Activated naive CD4-positive, alpha-beta T cell treated with anti-CD3 and anti-CD28 coated beads for 36 hours (primary cell): ENCODE measurements at regions not wholly inside any gene's neighbourhood (a gene's known extent, or its start where the extent isn't known, plus 50 kb on each side); places are given as distances from the start of the nearest gene placed in this dataset.
"Not testable (repeated sequence)": the region's sequence is repeated elsewhere in the genome, so short reads cannot be mapped to it uniquely, and the experiment has no call there.

Experiments
- CTCF ChIA-PET: fragments of 350-600 bp; sonication (Branson Sonifier 250); formaldehyde crosslinking; loops from one replicate; lab custom pipeline; 2021; ENCODE audit warnings: antibody characterized with exemption; lab: Charles Lee
- DNase-seq: peaks from one replicate; pipeline ENCODE4 v3.0.0-alpha.2; 2020
- H3K27ac Mint-ChIP-seq: one replicate; pipeline ENCODE4 v1.8.0; 2021; ENCODE audit warnings: mild to moderate bottlenecking, mixed read lengths
- H3K27me3 Mint-ChIP-seq: one replicate; pipeline ENCODE4 v1.8.0; 2021; ENCODE audit warnings: low read depth, mixed read lengths
- H3K36me3 Mint-ChIP-seq: one replicate; pipeline ENCODE4 v1.8.0; 2021; ENCODE audit warnings: low read depth, mixed read lengths
- H3K4me1 Mint-ChIP-seq: one replicate; pipeline ENCODE4 v1.8.0; 2021; ENCODE audit warnings: low read depth, mixed read lengths
- H3K4me3 Mint-ChIP-seq: one replicate; pipeline ENCODE4 v1.8.0; 2021; ENCODE audit warnings: mild to moderate bottlenecking, moderate library complexity, mixed read lengths
- H3K9me3 Mint-ChIP-seq: one replicate; pipeline ENCODE4 v1.8.0; 2021; ENCODE audit warnings: mixed read lengths
- intact Hi-C: fragments of 100-400 bp; cut with micrococcal nuclease; formaldehyde crosslinking; loops from one replicate; pipeline ENCODE4 v1.15.1; 2023

DNA sequence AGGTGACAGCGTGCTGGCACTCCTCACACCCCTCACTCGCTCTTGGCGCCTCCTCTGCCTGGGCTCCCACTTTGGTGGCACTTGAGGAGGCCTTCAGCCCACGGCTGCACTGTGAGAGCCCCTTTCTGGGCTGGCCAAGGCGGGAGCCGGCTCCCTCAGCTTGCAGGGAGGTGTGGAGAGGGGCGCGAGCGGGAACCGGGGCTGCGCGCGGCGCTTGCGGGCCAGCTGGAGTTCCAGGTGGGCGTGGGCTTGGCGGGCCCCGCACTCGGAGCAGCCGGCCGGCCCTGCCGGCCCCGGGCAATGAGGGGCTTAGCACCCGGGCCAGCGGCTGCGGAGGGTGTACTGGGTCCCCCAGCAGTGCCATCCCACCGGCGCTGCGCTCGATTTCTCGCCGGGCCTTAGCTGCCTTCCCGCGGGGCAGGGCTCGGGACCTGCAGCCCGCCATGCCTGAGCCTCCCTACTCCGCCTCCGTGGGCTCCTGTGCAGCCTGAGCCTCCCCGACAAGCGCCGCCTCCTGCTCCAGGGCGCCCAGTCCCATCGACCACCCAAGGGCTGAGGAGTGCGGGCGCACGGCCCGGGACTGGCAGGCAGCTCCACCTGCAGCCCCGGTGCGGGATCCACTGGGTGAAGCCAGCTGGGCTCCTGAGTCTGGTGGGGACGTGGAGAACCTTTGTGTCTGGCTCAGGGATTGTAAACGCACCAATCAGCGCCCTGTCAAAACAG lies 247.7 kb upstream of the SLIT2 start:
- CTCF ChIA-PET, DNase-seq, H3K4me1 Mint-ChIP-seq, H3K27me3 Mint-ChIP-seq, H3K27ac Mint-ChIP-seq, H3K36me3 Mint-ChIP-seq, intact Hi-C loops, H3K4me3 Mint-ChIP-seq: not testable (repeated sequence)
- peaks cover 11% of the 10 kb centered on the region for H3K9me3 Mint-ChIP-seq

DNA sequence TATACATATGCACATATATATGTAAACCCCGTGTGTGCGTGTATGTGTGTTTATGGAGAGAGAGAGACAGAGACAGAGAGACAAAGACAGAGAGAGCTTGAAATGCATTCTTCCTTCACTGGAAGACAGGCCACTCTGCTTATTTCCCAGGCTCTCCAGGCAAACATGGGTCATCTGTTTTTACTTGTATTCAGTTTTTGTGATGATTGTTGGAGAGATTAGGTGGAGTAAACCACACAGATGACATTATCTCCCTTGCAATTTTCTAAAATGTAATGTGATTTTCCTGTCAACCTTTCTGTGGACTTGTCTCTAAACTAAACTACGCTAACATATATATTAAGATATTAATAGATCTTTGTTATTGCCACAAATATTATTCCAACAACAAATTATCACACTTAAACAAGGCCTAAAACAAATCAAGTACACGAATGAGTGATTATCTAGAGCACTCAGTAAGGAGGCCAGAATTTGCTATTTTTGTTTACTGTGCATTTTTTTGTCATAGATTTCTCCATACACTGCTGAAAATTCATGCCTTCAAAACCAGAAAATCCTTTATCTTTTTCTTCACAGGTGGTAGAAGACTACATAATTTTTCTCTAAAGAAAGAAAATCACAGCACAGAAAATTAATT lies 251.8 kb upstream of the SLIT2 start:
- H3K4me3 Mint-ChIP-seq, result no peak overlapping the region
- CTCF ChIA-PET, result no interaction called here
- no peak for DNase-seq
- H3K4me1 Mint-ChIP-seq, result no peaks in the 10 kb centered on the region
- peaks cover 9% of the 10 kb centered on the region for H3K9me3 Mint-ChIP-seq
- intact Hi-C loops, result no loop called here
- H3K36me3 Mint-ChIP-seq, result no peaks in the 10 kb centered on the region
- H3K27ac Mint-ChIP-seq, result no peak overlapping the region
- H3K27me3 Mint-ChIP-seq, result no peaks in the 10 kb centered on the region

DNA sequence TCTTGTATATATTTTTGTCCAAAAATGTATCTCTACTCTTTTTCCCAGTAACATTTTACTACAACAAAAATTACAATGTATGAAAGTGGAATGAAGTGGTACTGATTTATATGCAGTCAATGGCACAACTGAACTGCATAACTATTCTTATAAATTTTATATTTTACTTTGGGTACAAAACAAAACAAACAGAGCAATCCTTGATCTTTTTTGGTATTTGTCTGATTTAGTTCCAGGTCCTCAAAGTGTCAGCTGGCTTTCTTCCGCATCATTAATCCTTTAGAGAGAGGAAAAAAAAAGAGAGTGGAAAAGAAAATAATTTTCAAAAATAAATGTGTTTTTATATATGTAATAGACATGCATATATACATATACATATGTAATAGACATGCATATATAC lies 252.4 kb upstream of the SLIT2 start:
- Mint-ChIP-seq H3K27me3 (no peaks in the 10 kb centered on the region), H3K27ac (no peak overlapping the region), H3K9me3 (peaks cover 12% of the 10 kb centered on the region), H3K4me3 (no peak overlapping the region), H3K4me1 (no peaks in the 10 kb centered on the region), H3K36me3 (no peaks in the 10 kb centered on the region)
- intact Hi-C loops, result no loop called here
- CTCF ChIA-PET, result no interaction called here
- DNase-seq, result no peak

DNA sequence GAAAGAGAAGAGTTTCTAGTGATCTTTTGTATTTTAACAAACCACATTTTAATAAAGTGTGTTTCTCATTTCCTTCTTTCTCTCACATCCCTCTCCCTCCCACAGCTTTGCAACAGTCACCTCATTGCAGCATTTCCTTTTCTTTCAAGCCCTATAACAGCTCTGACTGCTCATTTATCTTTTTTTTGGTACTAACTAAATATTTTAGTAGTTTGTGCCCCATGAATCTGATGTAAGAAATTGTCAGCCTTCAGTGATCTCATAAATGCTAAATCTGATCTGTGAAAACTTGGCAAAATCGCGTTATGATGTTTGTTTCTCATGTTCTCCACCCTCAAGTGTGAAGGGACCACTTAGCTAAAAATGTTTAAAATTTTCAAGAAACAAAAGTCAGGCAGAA lies 258.5 kb upstream of the SLIT2 start:
- no peaks in the 10 kb centered on the region for H3K27me3 Mint-ChIP-seq
- H3K4me1 Mint-ChIP-seq, result no peaks in the 10 kb centered on the region
- peaks cover 7% of the 10 kb centered on the region for H3K9me3 Mint-ChIP-seq
- no peak for DNase-seq
- no peak overlapping the region for H3K27ac Mint-ChIP-seq
- no peaks in the 10 kb centered on the region for H3K36me3 Mint-ChIP-seq
- CTCF ChIA-PET, result no interaction called here
- H3K4me3 Mint-ChIP-seq, result no peak overlapping the region
- intact Hi-C loops, result no loop called here

DNA sequence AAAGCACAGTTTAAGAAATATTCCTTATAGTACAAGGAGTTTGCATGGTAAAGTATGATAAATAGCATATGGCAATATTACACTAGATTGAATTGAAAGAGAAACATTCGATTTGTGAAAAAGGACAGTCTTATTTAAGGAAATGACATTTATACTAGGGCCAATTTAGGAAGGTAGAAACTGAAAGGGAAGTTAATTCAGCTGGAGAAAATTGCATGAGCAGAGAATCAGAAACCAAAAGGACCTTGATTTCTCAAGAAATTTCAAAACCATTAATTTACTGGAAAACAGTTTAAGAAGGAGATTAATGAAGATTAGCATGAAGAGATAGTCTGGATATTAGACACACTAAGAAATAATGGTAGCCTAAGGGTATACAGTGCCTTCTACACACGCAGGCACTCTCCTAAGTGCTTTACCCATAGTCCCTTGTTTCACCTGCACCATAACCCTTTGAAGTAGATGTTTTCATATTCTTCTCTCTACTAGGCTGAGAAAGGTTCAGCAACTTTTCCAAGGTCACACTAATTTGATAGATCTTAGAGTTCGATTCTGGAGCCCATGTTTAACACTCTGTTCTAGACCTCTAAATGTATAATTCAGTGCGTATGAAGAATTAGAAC lies 259.1 kb upstream of the SLIT2 start:
- H3K27ac Mint-ChIP-seq, result no peak overlapping the region
- H3K9me3 Mint-ChIP-seq, result peaks cover 7% of the 10 kb centered on the region
- no peaks in the 10 kb centered on the region for H3K27me3 Mint-ChIP-seq
- DNase-seq, result no peak
- no peaks in the 10 kb centered on the region for H3K4me1 Mint-ChIP-seq
- intact Hi-C loops, result no loop called here
- no peak overlapping the region for H3K4me3 Mint-ChIP-seq
- H3K36me3 Mint-ChIP-seq, result no peaks in the 10 kb centered on the region
- CTCF ChIA-PET, result no interaction called here

DNA sequence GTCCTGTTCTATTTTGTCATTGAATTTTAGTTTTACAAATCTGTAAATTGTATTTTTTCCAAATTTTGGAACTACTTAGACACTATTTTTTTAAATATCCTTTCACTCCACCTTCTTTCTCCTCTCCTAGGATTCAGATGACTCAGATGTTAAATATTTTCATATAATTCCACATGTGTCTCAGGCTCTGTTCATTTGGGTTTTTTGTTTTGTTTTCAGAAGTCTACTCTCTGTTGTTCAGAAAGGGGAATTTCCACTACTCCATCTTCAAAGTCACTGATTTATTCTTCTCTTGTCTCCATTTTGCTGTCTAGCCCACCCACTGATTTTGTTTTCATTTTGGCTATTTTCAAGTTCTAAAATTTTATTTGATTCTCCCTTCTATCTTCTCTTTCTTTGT lies 264.0 kb upstream of the SLIT2 start:
- Mint-ChIP-seq H3K27ac (no peak overlapping the region), H3K4me3 (no peak overlapping the region), H3K36me3 (no peaks in the 10 kb centered on the region), H3K9me3 (peaks cover 9% of the 10 kb centered on the region), H3K4me1 (no peaks in the 10 kb centered on the region), H3K27me3 (no peaks in the 10 kb centered on the region)
- CTCF ChIA-PET, result no interaction called here
- intact Hi-C loops, result no loop called here
- DNase-seq, result no peak

DNA sequence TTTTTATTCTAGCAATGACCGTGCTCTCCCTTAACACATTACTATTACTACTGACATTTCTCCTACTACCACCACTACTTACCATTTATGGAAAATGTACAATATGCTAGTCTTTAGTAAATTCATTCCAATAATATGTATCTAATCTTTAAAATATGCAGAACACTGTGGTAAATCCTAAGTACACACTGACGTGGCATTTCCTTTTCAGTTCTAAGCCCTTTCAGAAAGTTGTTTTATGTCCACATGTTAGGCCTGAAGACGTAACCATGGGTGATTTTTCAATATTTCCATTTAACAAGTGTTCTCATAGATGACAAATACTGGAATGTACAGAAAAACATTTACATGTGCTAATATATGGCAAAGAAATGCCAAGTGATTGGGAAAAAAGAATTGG lies 268.6 kb upstream of the SLIT2 start:
- Mint-ChIP-seq H3K36me3 (no peaks in the 10 kb centered on the region), H3K9me3 (peaks cover 21% of the 10 kb centered on the region), H3K27ac (no peak overlapping the region), H3K4me1 (no peaks in the 10 kb centered on the region), H3K4me3 (no peak overlapping the region), H3K27me3 (no peaks in the 10 kb centered on the region)
- DNase-seq, result no peak
- CTCF ChIA-PET, result no interaction called here
- intact Hi-C loops, result no loop called here

DNA sequence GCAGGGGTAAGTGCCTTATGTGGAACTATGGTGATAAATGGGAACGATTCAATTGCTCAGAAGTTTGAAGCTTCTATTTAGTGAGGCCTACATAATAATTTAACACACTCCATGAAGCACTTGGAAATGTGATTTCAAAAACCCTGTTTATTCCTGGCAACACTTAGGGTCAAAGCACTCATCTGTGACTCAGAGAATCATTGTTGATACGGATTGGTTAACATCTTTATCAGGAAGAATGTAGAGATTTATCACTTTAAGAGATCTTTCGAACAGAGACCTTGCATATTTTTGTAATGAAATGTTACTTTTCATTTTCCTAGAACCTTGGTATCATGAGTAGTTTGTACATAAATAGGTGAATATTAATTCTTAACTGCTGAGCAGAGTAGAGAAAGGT lies 269.1 kb upstream of the SLIT2 start:
- H3K36me3 Mint-ChIP-seq, result no peaks in the 10 kb centered on the region
- DNase-seq, result no peak
- CTCF ChIA-PET, result no interaction called here
- no peak overlapping the region for H3K27ac Mint-ChIP-seq
- H3K4me3 Mint-ChIP-seq, result no peak overlapping the region
- no peaks in the 10 kb centered on the region for H3K4me1 Mint-ChIP-seq
- no peaks in the 10 kb centered on the region for H3K27me3 Mint-ChIP-seq
- intact Hi-C loops, result no loop called here
- H3K9me3 Mint-ChIP-seq, result peaks cover 26% of the 10 kb centered on the region

DNA sequence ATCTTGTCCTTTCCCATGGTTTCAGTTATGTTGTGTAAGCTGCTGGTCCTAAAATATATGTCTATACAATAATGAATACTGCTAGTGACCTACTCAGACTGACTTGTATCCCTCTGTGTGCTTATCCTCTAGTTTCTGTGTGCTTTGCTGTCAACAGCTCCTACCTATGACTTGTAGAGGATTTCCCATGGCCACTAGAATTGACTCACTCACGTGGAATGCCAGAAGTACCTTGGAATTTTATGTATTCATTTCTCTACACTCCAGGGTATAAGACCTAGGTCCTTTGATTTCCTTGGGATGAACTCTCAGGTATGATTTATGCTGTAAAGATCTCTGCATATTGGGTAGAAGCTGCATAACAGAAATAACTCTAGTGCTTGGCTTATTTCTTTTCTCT lies 279.9 kb upstream of the SLIT2 start:
- intact Hi-C loops, result no loop called here
- Mint-ChIP-seq H3K27me3 (no peaks in the 10 kb centered on the region), H3K4me1 (no peaks in the 10 kb centered on the region), H3K27ac (no peak overlapping the region), H3K9me3 (peaks cover 13% of the 10 kb centered on the region), H3K4me3 (no peak overlapping the region), H3K36me3 (no peaks in the 10 kb centered on the region)
- DNase-seq, result no peak
- CTCF ChIA-PET, result interaction anchor here (0.7 kb wide), 1 partner anchor 866 kb away, joined by 3 read pairs; no protein-coding TSS in a partner anchor

DNA sequence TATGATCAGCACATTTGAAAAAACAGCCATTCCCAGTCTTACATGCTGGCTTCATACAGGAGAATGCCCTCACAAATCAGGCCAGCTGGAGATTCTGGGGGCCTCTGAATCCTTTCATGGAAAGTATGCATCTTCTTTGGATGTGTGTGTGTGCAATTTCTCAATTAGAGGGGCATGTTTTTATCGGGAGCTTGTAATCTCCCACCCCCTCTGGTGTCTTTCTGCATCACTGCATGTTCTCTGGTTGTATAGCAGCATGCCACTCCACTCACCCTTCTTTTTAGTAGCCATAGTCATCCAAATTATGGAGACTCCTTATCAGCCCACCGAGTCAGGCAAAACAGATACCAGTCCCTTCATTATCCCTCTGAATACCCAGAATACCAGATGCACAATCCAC lies 282.2 kb upstream of the SLIT2 start:
- H3K4me3 Mint-ChIP-seq, result no peak overlapping the region
- H3K4me1 Mint-ChIP-seq, result no peaks in the 10 kb centered on the region
- H3K27me3 Mint-ChIP-seq, result no peaks in the 10 kb centered on the region
- CTCF ChIA-PET, result no interaction called here
- H3K36me3 Mint-ChIP-seq, result no peaks in the 10 kb centered on the region
- no peak overlapping the region for H3K27ac Mint-ChIP-seq
- intact Hi-C loops, result no loop called here
- no peak for DNase-seq
- peaks cover 9% of the 10 kb centered on the region for H3K9me3 Mint-ChIP-seq

DNA sequence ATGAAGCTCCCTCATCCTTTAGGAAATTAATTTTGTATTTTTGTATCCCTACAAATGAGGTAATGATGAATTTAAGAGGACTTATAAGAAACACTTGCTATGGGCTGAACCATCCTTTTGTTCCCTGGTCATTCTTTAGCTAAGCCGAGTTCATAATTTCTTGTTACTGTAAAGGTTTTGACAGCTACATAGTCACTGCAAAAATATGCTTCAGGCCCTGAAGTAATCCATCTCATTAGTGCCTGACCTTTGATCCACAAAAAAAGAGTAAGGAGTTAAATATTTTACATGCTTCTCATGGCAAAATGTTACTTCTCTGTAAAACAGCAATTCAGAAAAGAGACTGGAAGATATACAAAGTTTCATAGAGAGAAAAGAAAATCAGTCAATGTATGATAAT lies 290.6 kb upstream of the SLIT2 start:
- CTCF ChIA-PET, result no interaction called here
- H3K36me3 Mint-ChIP-seq, result no peaks in the 10 kb centered on the region
- no peak overlapping the region for H3K4me3 Mint-ChIP-seq
- no peaks in the 10 kb centered on the region for H3K4me1 Mint-ChIP-seq
- no peaks in the 10 kb centered on the region for H3K27me3 Mint-ChIP-seq
- H3K27ac Mint-ChIP-seq, result no peak overlapping the region
- no peak for DNase-seq
- intact Hi-C loops, result no loop called here
- peaks cover 9% of the 10 kb centered on the region for H3K9me3 Mint-ChIP-seq

DNA sequence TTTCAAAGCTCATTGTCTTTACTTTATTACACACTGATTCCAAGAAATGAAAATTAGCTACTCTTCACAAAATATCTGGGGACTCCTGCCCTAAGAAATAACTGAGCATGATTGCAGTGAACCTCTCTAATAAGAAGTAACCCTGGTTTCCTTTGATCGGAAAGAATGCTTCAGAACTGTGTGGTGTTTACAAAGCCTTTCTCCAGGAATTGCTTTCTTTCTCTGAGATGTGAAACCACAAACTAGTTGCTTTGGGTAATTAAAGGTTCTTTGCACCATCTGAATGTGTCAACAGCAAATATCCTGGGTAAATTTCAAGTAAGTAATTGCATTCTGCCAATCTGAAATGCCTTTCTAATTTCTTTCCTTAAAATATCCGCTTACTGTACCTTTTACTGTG lies 292.9 kb upstream of the SLIT2 start:
- Mint-ChIP-seq H3K9me3 (peaks cover 5% of the 10 kb centered on the region), H3K4me1 (no peaks in the 10 kb centered on the region), H3K36me3 (no peaks in the 10 kb centered on the region), H3K27ac (no peak overlapping the region), H3K4me3 (no peak overlapping the region), H3K27me3 (no peaks in the 10 kb centered on the region)
- CTCF ChIA-PET, result no interaction called here
- no peak for DNase-seq
- intact Hi-C loops, result no loop called here

DNA sequence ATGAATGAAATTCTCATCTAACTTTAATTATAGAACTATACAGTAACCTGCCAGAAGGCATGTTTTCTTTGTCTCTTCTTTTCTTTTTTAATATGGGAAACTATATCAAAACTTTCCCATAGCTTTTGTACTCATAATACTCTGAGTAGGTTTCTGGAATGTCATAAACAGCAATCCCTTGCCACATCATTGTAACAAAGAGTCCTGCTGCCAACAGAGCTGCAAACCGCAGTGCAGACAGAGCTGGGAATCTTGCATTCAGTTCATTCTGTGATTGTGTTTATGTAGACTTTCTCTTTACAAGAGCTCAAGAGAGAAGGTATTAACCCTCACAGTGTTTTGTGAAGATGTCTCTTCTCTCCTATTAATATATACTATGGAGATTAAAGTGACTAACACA lies 304.4 kb upstream of the SLIT2 start:
- CTCF ChIA-PET, result no interaction called here
- H3K9me3 Mint-ChIP-seq, result peaks cover 3% of the 10 kb centered on the region
- intact Hi-C loops, result no loop called here
- no peak overlapping the region for H3K4me3 Mint-ChIP-seq
- H3K36me3 Mint-ChIP-seq, result no peaks in the 10 kb centered on the region
- no peak overlapping the region for H3K27ac Mint-ChIP-seq
- no peaks in the 10 kb centered on the region for H3K27me3 Mint-ChIP-seq
- H3K4me1 Mint-ChIP-seq, result no peaks in the 10 kb centered on the region
- DNase-seq, result no peak
